ENCODE measurements at regions not wholly inside any gene's neighbourhood (a gene's known extent, or its start where the extent isn't known, plus 50 kb on each side); places are given as distances from the start of the nearest gene placed in this dataset.

- no peaks in the 10 kb centered on the region for H4K20me1 ChIP-seq (ENCODE audit: insufficient read depth, poor library complexity, severe bottlenecking)
- TF ChIP-seq EZH2 (IDR thresholded peaks at IDR 0.05; ENCODE audit: borderline replicate concordance) (no peak), EZH2phosphoT487 (IDR thresholded peaks at IDR 0.05; ENCODE audit: low read depth, severe bottlenecking, unreplicated experiment) (no peak), CTCF (IDR thresholded peaks at IDR 0.05; ENCODE audit: poor library complexity) (no peak)
- 76% methylated on average over 3 of the region's 3 CpGs for WGBS (ENCODE audit: low lambda C conversion rate, missing lambda C conversion rate)
- H3K27ac ChIP-seq: no peak overlapping the region
- H3K9me3 ChIP-seq (ENCODE audit: low read depth): no peaks in the 10 kb centered on the region
- no peaks in the 10 kb centered on the region for H3K27me3 ChIP-seq
- H2AFZ ChIP-seq: no peak overlapping the region
- no peak for DNase-seq (ENCODE audit: low spot score)
- H3K79me2 ChIP-seq: no peaks in the 10 kb centered on the region
- no peaks in the 10 kb centered on the region for H3K4me1 ChIP-seq (ENCODE audit: insufficient read depth)
- no peak overlapping the region for H3K4me2 ChIP-seq
- H3K4me3 ChIP-seq: no peak overlapping the region
- no peaks in the 10 kb centered on the region for H3K9me2 ChIP-seq (replicated peaks; ENCODE audit: insufficient read depth)
- H3K36me3 ChIP-seq (replicated peaks; ENCODE audit: insufficient read depth, low read depth): no peaks in the 10 kb centered on the region
Measured at GRCh38 chr1:112328600-112328999, 67.4 kb upstream of the CTTNBP2NL start.

- Histone ChIP-seq H3K27me3 (peaks cover 2% of the 10 kb centered on the region), H3K4me1 (ENCODE audit: insufficient read depth) (no peaks in the 10 kb centered on the region), H2AFZ (no peak overlapping the region), H3K9me2 (replicated peaks; ENCODE audit: insufficient read depth) (no peaks in the 10 kb centered on the region), H3K4me3 (no peak overlapping the region), H3K4me2 (no peak overlapping the region), H3K27ac (no peak overlapping the region), H3K79me2 (no peaks in the 10 kb centered on the region), H3K9me3 (ENCODE audit: low read depth) (no peaks in the 10 kb centered on the region), H4K20me1 (ENCODE audit: insufficient read depth, poor library complexity, severe bottlenecking) (no peaks in the 10 kb centered on the region), H3K36me3 (replicated peaks; ENCODE audit: insufficient read depth, low read depth) (no peaks in the 10 kb centered on the region)
- no peak for DNase-seq (ENCODE audit: low spot score)
- no peak for TF ChIP-seq EZH2 (IDR thresholded peaks at IDR 0.05; ENCODE audit: borderline replicate concordance)
- no peak for TF ChIP-seq CTCF (IDR thresholded peaks at IDR 0.05; ENCODE audit: poor library complexity)
- no peak for TF ChIP-seq EZH2phosphoT487 (IDR thresholded peaks at IDR 0.05; ENCODE audit: low read depth, severe bottlenecking, unreplicated experiment)
- 80% methylated on average over 9 of the region's 9 CpGs for WGBS (ENCODE audit: low lambda C conversion rate, missing lambda C conversion rate)
Measured at GRCh38 chr1:112332176-112333150, 63.6 kb upstream of the CTTNBP2NL start.

DNA sequence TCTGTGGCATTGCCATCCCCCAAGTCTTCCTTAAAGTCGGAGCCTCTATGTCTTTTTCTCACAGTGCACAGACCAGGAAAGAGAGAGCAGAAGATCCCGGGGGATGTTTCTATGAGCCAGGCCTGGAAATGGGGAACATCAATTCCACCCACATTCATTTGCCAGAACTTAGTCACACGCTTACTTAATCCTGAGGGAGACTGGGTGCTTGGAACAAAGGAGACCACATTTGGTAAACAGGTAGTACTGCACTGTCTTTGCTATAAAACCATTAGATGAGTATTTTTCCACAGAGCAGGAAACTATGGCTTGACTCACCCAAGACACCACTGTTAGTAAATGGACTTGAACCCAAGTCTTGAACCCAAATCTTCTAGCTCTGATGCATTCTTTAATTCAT lies 60.7 kb upstream of the CTTNBP2NL start:
- Histone ChIP-seq H2AFZ (no peak overlapping the region), H3K4me2 (no peak overlapping the region), H3K9me2 (replicated peaks; ENCODE audit: insufficient read depth) (no peaks in the 10 kb centered on the region), H3K27ac (no peak overlapping the region), H3K9me3 (ENCODE audit: low read depth) (no peaks in the 10 kb centered on the region), H3K79me2 (no peaks in the 10 kb centered on the region), H4K20me1 (ENCODE audit: insufficient read depth, poor library complexity, severe bottlenecking) (no peaks in the 10 kb centered on the region), H3K4me1 (ENCODE audit: insufficient read depth) (no peaks in the 10 kb centered on the region), H3K27me3 (peaks cover 2% of the 10 kb centered on the region), H3K36me3 (replicated peaks; ENCODE audit: insufficient read depth, low read depth) (no peaks in the 10 kb centered on the region), H3K4me3 (no peak overlapping the region)
- 81% methylated on average over 3 of the region's 3 CpGs for WGBS (ENCODE audit: low lambda C conversion rate, missing lambda C conversion rate)
- no peak for TF ChIP-seq EZH2phosphoT487 (IDR thresholded peaks at IDR 0.05; ENCODE audit: low read depth, severe bottlenecking, unreplicated experiment)
- TF ChIP-seq CTCF (IDR thresholded peaks at IDR 0.05; ENCODE audit: poor library complexity): no peak
- TF ChIP-seq EZH2 (IDR thresholded peaks at IDR 0.05; ENCODE audit: borderline replicate concordance): no peak
- DNase-seq (ENCODE audit: low spot score): no peak

Data from hepatocyte (in vitro differentiated cells).